ENCODE measurements at regions not wholly inside any gene's neighbourhood (a gene's known extent, or its start where the extent isn't known, plus 50 kb on each side); places are given as distances from the start of the nearest gene placed in this dataset.

DNA sequence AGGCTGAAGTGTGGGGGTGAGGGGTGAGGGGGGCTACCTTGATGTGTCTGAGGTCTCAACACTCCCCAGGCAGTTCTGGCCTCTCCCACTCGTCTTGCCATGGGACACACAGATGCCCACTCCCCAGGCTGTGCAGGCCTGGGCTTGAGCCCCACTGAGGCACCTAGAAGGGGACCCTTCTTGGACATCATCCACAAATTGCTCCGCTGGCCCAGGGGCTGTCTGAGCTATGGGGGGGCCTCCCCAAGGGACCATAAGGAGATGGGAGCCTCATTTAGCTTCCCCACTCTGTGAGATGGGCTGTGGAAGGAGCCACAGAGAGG, 155.5 kb upstream of the MLN start:
- TF ChIP-seq, protein P1, sequence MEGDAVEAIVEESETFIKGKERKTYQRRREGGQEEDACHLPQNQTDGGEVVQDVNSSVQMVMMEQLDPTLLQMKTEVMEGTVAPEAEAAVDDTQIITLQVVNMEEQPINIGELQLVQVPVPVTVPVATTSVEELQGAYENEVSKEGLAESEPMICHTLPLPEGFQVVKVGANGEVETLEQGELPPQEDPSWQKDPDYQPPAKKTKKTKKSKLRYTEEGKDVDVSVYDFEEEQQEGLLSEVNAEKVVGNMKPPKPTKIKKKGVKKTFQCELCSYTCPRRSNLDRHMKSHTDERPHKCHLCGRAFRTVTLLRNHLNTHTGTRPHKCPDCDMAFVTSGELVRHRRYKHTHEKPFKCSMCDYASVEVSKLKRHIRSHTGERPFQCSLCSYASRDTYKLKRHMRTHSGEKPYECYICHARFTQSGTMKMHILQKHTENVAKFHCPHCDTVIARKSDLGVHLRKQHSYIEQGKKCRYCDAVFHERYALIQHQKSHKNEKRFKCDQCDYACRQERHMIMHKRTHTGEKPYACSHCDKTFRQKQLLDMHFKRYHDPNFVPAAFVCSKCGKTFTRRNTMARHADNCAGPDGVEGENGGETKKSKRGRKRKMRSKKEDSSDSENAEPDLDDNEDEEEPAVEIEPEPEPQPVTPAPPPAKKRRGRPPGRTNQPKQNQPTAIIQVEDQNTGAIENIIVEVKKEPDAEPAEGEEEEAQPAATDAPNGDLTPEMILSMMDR (IDR thresholded peaks at IDR 0.05) = no peak
- TF ChIP-seq EP300 (IDR thresholded peaks at IDR 0.05) = no peak
- no peak for TF ChIP-seq POLR2AphosphoS5 (IDR thresholded peaks at IDR 0.05)

Measured in upper lobe of left lung (tissue), 4 donors.